GM12878 (cell line): ENCODE measurements at regions not wholly inside any gene's neighbourhood (a gene's known extent, or its start where the extent isn't known, plus 50 kb on each side); places are given as distances from the start of the nearest gene placed in this dataset.

Source experiments
- ATAC-seq: fragments of 200-7000 bp; cut with Tn5 transposase; 3 replicates; pipeline ENCODE4 v1.9.1; 2020; ENCODE audit warnings: mild to moderate bottlenecking, moderate library complexity
- BruUV-seq: library from RNA; stranded (reverse); fragments of 400-500 nt; replicated peaks from 2 replicates; lab custom pipeline; 2021; lab: Mats Ljungman, UMichigan
- CTCF ChIA-PET: fragments of 300-600 bp; sonication (Branson Sonifier 250); formaldehyde crosslinking; extraction: SDS; loops from one replicate; lab custom pipeline; 2021; ENCODE audit warnings: inconsistent platforms; lab: Yijun Ruan, JAX
- POLR2A ChIA-PET: fragments of 350-600 bp; formaldehyde crosslinking; extraction: SDS; loops from one replicate; lab custom pipeline; 2021; ENCODE audit warnings: inconsistent platforms; lab: Charles Lee
- RAD21 ChIA-PET: fragments of 300-600 bp; sonication (Branson Sonifier 250); formaldehyde crosslinking; loops from one replicate; lab custom pipeline; 2023; ENCODE audit warnings: antibody characterized with exemption; ENCODE audit not compliant: unreplicated experiment; lab: Charles Lee
- SMC1A ChIA-PET: fragments of 300-600 bp; sonication (Branson Sonifier 250); formaldehyde crosslinking; loops from one replicate; lab custom pipeline; 2023; ENCODE audit not compliant: unreplicated experiment, uncharacterized antibody; lab: Charles Lee
- DNase-seq: peaks from one replicate; pipeline ENCODE4 v3.0.0-alpha.2; 2011; ENCODE audit warnings: low read depth, low spot score
- FAIRE-seq: peaks from 3 replicates; lab custom pipeline; 2011; peaks lifted over from hg19 to GRCh38; lab: Jason Lieb, UNC
- H2AFZ ChIP-seq: 2 replicates; pipeline ENCODE4 v1.6.0; 2011; ENCODE audit warnings: low read depth, low read length, control low read depth; ENCODE audit not compliant: control insufficient read depth
- H3K27ac ChIP-seq: 2 replicates; pipeline ENCODE4 v1.5.1; 2011; ENCODE audit warnings: control low read depth; ENCODE audit not compliant: control insufficient read depth, insufficient read depth
- H3K27me3 ChIP-seq, 2 experiments: replicated peaks in 1 of 2; 2 replicates each; pipeline versions ENCODE4 v1.6.0 to v1.6.1; 2011; ENCODE audit warnings: low read length in 1 of 2; ENCODE audit not compliant: control insufficient read depth in 2 of 2, insufficient read depth in 2 of 2
- H3K36me3 ChIP-seq, 2 experiments: 2 replicates each; pipeline ENCODE4 v1.5.1; 2011; ENCODE audit warnings: low read length in 1 of 2; ENCODE audit not compliant: control insufficient read depth in 2 of 2, insufficient read depth in 2 of 2
- H3K4me1 ChIP-seq: 2 replicates; pipeline ENCODE4 v1.6.1; 2011; ENCODE audit warnings: mild to moderate bottlenecking, low read length, moderate library complexity, mixed read lengths; ENCODE audit not compliant: control insufficient read depth, insufficient read depth
- H3K4me2 ChIP-seq: 2 replicates; pipeline ENCODE4 v1.6.0; 2011; ENCODE audit warnings: control low read depth; ENCODE audit not compliant: control insufficient read depth, insufficient read depth
- H3K4me3 ChIP-seq: fragments of 200-600 bp; sonication (generic); 2 replicates; pipeline ENCODE4 v1.5.1; 2016
- H3K79me2 ChIP-seq: 2 replicates; pipeline ENCODE4 v1.6.0; 2011; ENCODE audit warnings: low read length; ENCODE audit not compliant: control insufficient read depth, insufficient read depth
- H3K9ac ChIP-seq: 2 replicates; pipeline ENCODE4 v1.8.0; 2011; ENCODE audit warnings: low read length, control low read depth, mixed read lengths; ENCODE audit not compliant: control insufficient read depth, insufficient read depth
- H3K9me3 ChIP-seq: replicated peaks from 3 replicates; pipeline ENCODE4 v1.5.1; 2011; ENCODE audit warnings: mild to moderate bottlenecking, low read length; ENCODE audit not compliant: control insufficient read depth, insufficient read depth
- H4K20me1 ChIP-seq: 2 replicates; pipeline ENCODE4 v1.6.0; 2011; ENCODE audit not compliant: control insufficient read depth, insufficient read depth
- BCL11A ChIP-seq: IDR thresholded peaks from 2 replicates; pipeline ENCODE4 v1.6.1; 2011; ENCODE audit warnings: low read depth, low read length
- CEBPB ChIP-seq, 2 experiments: fragments of 150-350 bp in 1 of 2; IDR thresholded peaks; 2 replicates each; pipeline ENCODE4 v1.6.1; 2012 to 2014; ENCODE audit warnings: low read depth in 2 of 2, low read length in 2 of 2, borderline replicate concordance in 1 of 2, inconsistent platforms in 1 of 2
- E2F8 ChIP-seq: fragments of 450-650 bp; IDR thresholded peaks from 2 replicates; pipeline ENCODE4 v1.6.1; 2018; ENCODE audit warnings: mild to moderate bottlenecking, low read depth, moderate library complexity; ENCODE audit not compliant: partially characterized antibody
- FOXK2 ChIP-seq: fragments of 450-650 bp; IDR thresholded peaks from 2 replicates; pipeline ENCODE4 v1.6.1; 2017; ENCODE audit warnings: mild to moderate bottlenecking, moderate library complexity
- GABPA ChIP-seq: IDR thresholded peaks from 2 replicates; pipeline ENCODE4 v1.6.1; 2014; ENCODE audit warnings: antibody characterized with exemption, low read depth, mild to moderate bottlenecking, inconsistent platforms
- KDM1A ChIP-seq: fragments of 200-600 bp; sonication (generic); IDR thresholded peaks from 2 replicates; pipeline ENCODE4 v1.6.1; 2016; ENCODE audit warnings: borderline replicate concordance
- MTA3 ChIP-seq: IDR thresholded peaks from 2 replicates; pipeline ENCODE4 v1.6.1; 2012; ENCODE audit warnings: low read length, inconsistent platforms, borderline replicate concordance
- MYC ChIP-seq: IDR thresholded peaks from 2 replicates; pipeline ENCODE4 v1.6.1; 2011; ENCODE audit warnings: mild to moderate bottlenecking, low read length, moderate library complexity, inconsistent platforms; ENCODE audit not compliant: insufficient read depth, insufficient replicate concordance, insufficient read length, severe bottlenecking
- NR2F1 ChIP-seq: fragments of 450-650 bp; conservative IDR thresholded peaks from 2 replicates; pipeline ENCODE4 v1.6.1; 2017; ENCODE audit warnings: mild to moderate bottlenecking
- RFX5 ChIP-seq: IDR thresholded peaks from 2 replicates; pipeline ENCODE4 v1.6.1; 2011; ENCODE audit warnings: low read depth, low read length, improper control_type of control experiment
- SREBF2 ChIP-seq: IDR thresholded peaks from 2 replicates; pipeline ENCODE4 v1.6.1; 2012; ENCODE audit warnings: mild to moderate bottlenecking, low read length
- WRNIP1 ChIP-seq: IDR thresholded peaks from 2 replicates; pipeline ENCODE4 v1.6.1; 2011; ENCODE audit warnings: low read depth, low read length, improper control_type of control experiment, borderline replicate concordance
- YBX1 ChIP-seq: fragments of 450-650 bp; IDR thresholded peaks from 2 replicates; pipeline ENCODE4 v1.6.1; 2016; ENCODE audit warnings: antibody characterized with exemption
- ZSCAN29 ChIP-seq: fragments of 450-650 bp; IDR thresholded peaks from 2 replicates; pipeline ENCODE4 v1.6.1; 2017; ENCODE audit warnings: mild to moderate bottlenecking, moderate library complexity
- WGBS: methylation state at CpG from one replicate; pipeline ENCODE4 v1.1.6; 2016; ENCODE audit warnings: low lambda C conversion rate; ENCODE audit not compliant: insufficient replicate concordance, insufficient coverage; ENCODE audit errors: missing lambda C conversion rate; 5-methylcytosine and 5-hydroxymethylcytosine counted together
- in situ Hi-C: fragments of 300-500 bp; cut with MboI; formaldehyde crosslinking; loops from 9 replicates; pipeline ENCODE4 v1.14.3; 2018; ENCODE audit warnings: mixed read lengths
- intact Hi-C: fragments of 100-400 bp; cut with micrococcal nuclease; formaldehyde crosslinking; loops from one replicate; pipeline ENCODE4 v1.14.2; 2022; ENCODE audit not compliant: unreplicated experiment
- TF ChIP-seq, protein P1 (sequence below): IDR thresholded peaks from 2 replicates; pipeline ENCODE4 v1.6.1; 2012; ENCODE audit warnings: low read depth, low read length, improper control_type of control experiment

GRCh38 chr21:19771881-19772280, 1226.3 kb upstream of the NCAM2 start:
- CTCF ChIA-PET: no interaction called here
- Histone ChIP-seq H3K9ac (no peak overlapping the region), H3K4me3 (no peak overlapping the region), H3K4me1 (no peaks in the 10 kb centered on the region), H3K27me3 (no peaks in the 10 kb centered on the region), H3K4me2 (no peak overlapping the region), H3K79me2 (no peaks in the 10 kb centered on the region), H3K27ac (no peak overlapping the region), H3K9me3 (no peaks in the 10 kb centered on the region), H2AFZ (no peak overlapping the region), H3K36me3 (no peaks in the 10 kb centered on the region), H4K20me1 (no peaks in the 10 kb centered on the region)
- in situ Hi-C loops: no loop called here
- SMC1A ChIA-PET: interaction anchor here (0.9 to 1.1 kb wide), 2 partner anchors 10 to 31 kb away, joined by 3 read pairs; no protein-coding TSS in a partner anchor
- no peak for ATAC-seq
- RAD21 ChIA-PET: no interaction called here
- intact Hi-C loops: no loop called here
- POLR2A ChIA-PET: no interaction called here
- WGBS: 9% methylated on average over 2 of the region's 2 CpGs
- DNase-seq: no peak
- BruUV-seq: no TSS peak
- no peak for FAIRE-seq
- no peak for TF ChIP-seq E2F8
- TF ChIP-seq BCL11A: no peak
- no peak for TF ChIP-seq SREBF2

GRCh38 chr21:19776076-19776475, 1222.1 kb upstream of the NCAM2 start:
- ChIA-PET RAD21 (no interaction called here), CTCF (no interaction called here), POLR2A (no interaction called here), SMC1A (interaction anchor here (0.6 kb wide), 1 partner anchor 12 kb away, joined by 3 read pairs; no protein-coding TSS in a partner anchor)
- ATAC-seq (no peak), DNase-seq (no peak), FAIRE-seq (no peak)
- no peaks in the 10 kb centered on the region for H4K20me1 ChIP-seq
- H3K9ac ChIP-seq: no peak overlapping the region
- no peaks in the 10 kb centered on the region for H3K27me3 ChIP-seq
- H3K9me3 ChIP-seq: no peaks in the 10 kb centered on the region
- H3K4me1 ChIP-seq: no peaks in the 10 kb centered on the region
- H3K79me2 ChIP-seq: no peaks in the 10 kb centered on the region
- H2AFZ ChIP-seq: no peak overlapping the region
- WGBS: 0% methylated on average over 1 of the region's 1 CpG
- H3K4me2 ChIP-seq: no peak overlapping the region
- intact Hi-C loops: no loop called here
- TF ChIP-seq MTA3 (no peak), YBX1 (no peak), KDM1A (no peak), WRNIP1 (no peak), NR2F1 (no peak), GABPA (no peak), FOXK2 (no peak), ZSCAN29 (no peak), CEBPB (IDR thresholded peaks at IDR 0.05; ENCODE audit: borderline replicate concordance in 1 of 2, low read depth in 2 of 2, low read length in 2 of 2) (no peak), MYC (no peak), RFX5 (no peak)
- TF ChIP-seq, protein P1, sequence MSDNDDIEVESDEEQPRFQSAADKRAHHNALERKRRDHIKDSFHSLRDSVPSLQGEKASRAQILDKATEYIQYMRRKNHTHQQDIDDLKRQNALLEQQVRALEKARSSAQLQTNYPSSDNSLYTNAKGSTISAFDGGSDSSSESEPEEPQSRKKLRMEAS: no peak
- in situ Hi-C loops: no loop called here
- H3K4me3 ChIP-seq: no peak overlapping the region
- H3K36me3 ChIP-seq: no peaks in the 10 kb centered on the region
- no peak overlapping the region for H3K27ac ChIP-seq
- BruUV-seq: no TSS peak
